OCI-LY1 (cell line): ENCODE measurements at regions not wholly inside any gene's neighbourhood (a gene's known extent, or its start where the extent isn't known, plus 50 kb on each side); places are given as distances from the start of the nearest gene placed in this dataset.

Experiments
- H2AFZ ChIP-seq: fragments of 200-600 bp; sonication (generic), shearing (Covaris generic); 2 replicates; pipeline ENCODE4 v1.6.0; 2014; ENCODE audit warnings: antibody characterized with exemption, mild to moderate bottlenecking, low read length
- H3F3A ChIP-seq: fragments of 200-600 bp; sonication (generic), shearing (Covaris generic); 2 replicates; pipeline ENCODE4 v1.6.0; 2014; ENCODE audit warnings: mild to moderate bottlenecking, antibody characterized with exemption, low read length, moderate library complexity; ENCODE audit not compliant: insufficient read depth
- H3K27ac ChIP-seq: fragments of 200-600 bp; sonication (generic); 2 replicates; pipeline ENCODE4 v1.5.1; 2014; ENCODE audit warnings: low read length, mixed run types, mild to moderate bottlenecking, low read depth; ENCODE audit not compliant: poor library complexity, severe bottlenecking
- H3K27me3 ChIP-seq: fragments of 200-600 bp; sonication (generic); 2 replicates; pipeline ENCODE4 v1.6.0; 2014; ENCODE audit warnings: antibody characterized with exemption, mild to moderate bottlenecking, low read length, moderate library complexity; ENCODE audit not compliant: insufficient read depth
- H3K36me3 ChIP-seq: fragments of 200-600 bp; sonication (generic); 2 replicates; pipeline ENCODE4 v1.6.1; 2014; ENCODE audit warnings: mild to moderate bottlenecking, antibody characterized with exemption, low read length, moderate library complexity, mixed read lengths; ENCODE audit not compliant: insufficient read depth
- H3K4me1 ChIP-seq: fragments of 200-600 bp; sonication (generic); 2 replicates; pipeline ENCODE4 v1.5.1; 2014; ENCODE audit warnings: mild to moderate bottlenecking, low read length, moderate library complexity; ENCODE audit not compliant: insufficient read depth, severe bottlenecking
- H3K4me2 ChIP-seq: fragments of 200-600 bp; sonication (generic), shearing (Covaris generic); 2 replicates; pipeline ENCODE4 v1.6.1; 2014; ENCODE audit warnings: low read length
- H3K4me3 ChIP-seq: fragments of 200-600 bp; sonication (generic); 2 replicates; pipeline ENCODE4 v1.5.1; 2014; ENCODE audit warnings: low read length, low read depth, mild to moderate bottlenecking, mixed read lengths; ENCODE audit not compliant: poor library complexity, severe bottlenecking
- H3K79me2 ChIP-seq: fragments of 200-600 bp; shearing (Covaris generic); 2 replicates; pipeline ENCODE4 v1.6.1; 2016; ENCODE audit warnings: mixed run types, low read length, mixed read lengths; ENCODE audit not compliant: insufficient read depth
- H3K9ac ChIP-seq: fragments of 200-600 bp; sonication (generic), shearing (Covaris generic); 2 replicates; pipeline ENCODE4 v1.6.1; 2014; ENCODE audit warnings: mild to moderate bottlenecking, low read length, mixed read lengths
- H3K9me2 ChIP-seq: fragments of 200-600 bp; sonication (generic), shearing (Covaris generic); 2 replicates; pipeline ENCODE4 v1.6.1; 2014; ENCODE audit warnings: low read depth, mild to moderate bottlenecking, low read length, mixed read lengths
- H3K9me3 ChIP-seq: fragments of 200-600 bp; shearing (Covaris generic); 2 replicates; pipeline ENCODE4 v1.6.1; 2014; ENCODE audit warnings: low read length, mixed read lengths
- H4K20me1 ChIP-seq: fragments of 200-600 bp; sonication (generic), shearing (Covaris generic); 2 replicates; pipeline ENCODE4 v1.6.0; 2016; ENCODE audit warnings: mild to moderate bottlenecking, low read length; ENCODE audit not compliant: insufficient read depth
- EZH2 ChIP-seq: fragments of 200-600 bp; sonication (generic), shearing (Covaris generic); IDR thresholded peaks from 2 replicates; pipeline ENCODE4 v1.8.0; 2017; ENCODE audit warnings: borderline replicate concordance, mixed run types, mild to moderate bottlenecking, antibody characterized with exemption, low read length, moderate library complexity, mixed read lengths
- TF ChIP-seq, protein P1 (sequence below): fragments of 200-600 bp; sonication (generic), shearing (Covaris generic); IDR thresholded peaks from 2 replicates; pipeline ENCODE4 v1.5.1; 2017; ENCODE audit warnings: mild to moderate bottlenecking, antibody characterized with exemption, low read length, moderate library complexity, mixed read lengths

DNA sequence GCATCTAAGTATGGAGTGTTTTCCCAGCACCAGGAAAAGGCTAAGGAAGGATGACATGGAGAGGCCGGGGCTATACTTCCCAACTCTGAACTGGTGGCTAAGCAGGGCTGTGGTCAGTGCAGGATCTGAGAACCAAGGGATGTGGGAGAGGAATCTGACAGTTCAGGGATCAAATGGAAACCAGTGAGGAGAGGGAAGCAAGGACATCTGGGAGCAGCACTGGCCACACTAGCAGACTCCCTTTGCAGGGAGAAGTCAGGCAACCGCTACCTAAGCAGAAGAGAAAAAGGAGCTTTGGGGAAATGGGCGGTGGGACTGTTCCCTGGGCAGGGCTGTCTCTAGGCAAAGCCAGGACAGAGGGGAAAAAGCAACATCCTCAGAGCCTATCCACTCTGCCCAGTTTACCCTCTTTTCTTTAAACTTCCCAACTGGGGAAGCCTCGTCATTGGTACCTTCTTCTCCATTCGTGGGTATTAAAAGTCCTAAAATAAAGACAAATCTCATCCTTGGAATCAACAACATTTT lies 105.8 kb upstream of the MEIS1 start:
- Histone ChIP-seq H3K9ac (no peak overlapping the region), H3K9me3 (no peaks in the 10 kb centered on the region), H3K9me2 (no peaks in the 10 kb centered on the region), H3K79me2 (no peaks in the 10 kb centered on the region), H3F3A (no peaks in the 10 kb centered on the region), H3K27ac (no peak overlapping the region), H3K27me3 (no peaks in the 10 kb centered on the region), H4K20me1 (no peaks in the 10 kb centered on the region), H3K4me1 (no peaks in the 10 kb centered on the region), H3K4me3 (no peak overlapping the region), H3K4me2 (no peak overlapping the region), H2AFZ (no peak overlapping the region), H3K36me3 (no peaks in the 10 kb centered on the region)
- TF ChIP-seq EZH2, result no peak
- TF ChIP-seq, protein P1, sequence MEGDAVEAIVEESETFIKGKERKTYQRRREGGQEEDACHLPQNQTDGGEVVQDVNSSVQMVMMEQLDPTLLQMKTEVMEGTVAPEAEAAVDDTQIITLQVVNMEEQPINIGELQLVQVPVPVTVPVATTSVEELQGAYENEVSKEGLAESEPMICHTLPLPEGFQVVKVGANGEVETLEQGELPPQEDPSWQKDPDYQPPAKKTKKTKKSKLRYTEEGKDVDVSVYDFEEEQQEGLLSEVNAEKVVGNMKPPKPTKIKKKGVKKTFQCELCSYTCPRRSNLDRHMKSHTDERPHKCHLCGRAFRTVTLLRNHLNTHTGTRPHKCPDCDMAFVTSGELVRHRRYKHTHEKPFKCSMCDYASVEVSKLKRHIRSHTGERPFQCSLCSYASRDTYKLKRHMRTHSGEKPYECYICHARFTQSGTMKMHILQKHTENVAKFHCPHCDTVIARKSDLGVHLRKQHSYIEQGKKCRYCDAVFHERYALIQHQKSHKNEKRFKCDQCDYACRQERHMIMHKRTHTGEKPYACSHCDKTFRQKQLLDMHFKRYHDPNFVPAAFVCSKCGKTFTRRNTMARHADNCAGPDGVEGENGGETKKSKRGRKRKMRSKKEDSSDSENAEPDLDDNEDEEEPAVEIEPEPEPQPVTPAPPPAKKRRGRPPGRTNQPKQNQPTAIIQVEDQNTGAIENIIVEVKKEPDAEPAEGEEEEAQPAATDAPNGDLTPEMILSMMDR, result no peak

DNA sequence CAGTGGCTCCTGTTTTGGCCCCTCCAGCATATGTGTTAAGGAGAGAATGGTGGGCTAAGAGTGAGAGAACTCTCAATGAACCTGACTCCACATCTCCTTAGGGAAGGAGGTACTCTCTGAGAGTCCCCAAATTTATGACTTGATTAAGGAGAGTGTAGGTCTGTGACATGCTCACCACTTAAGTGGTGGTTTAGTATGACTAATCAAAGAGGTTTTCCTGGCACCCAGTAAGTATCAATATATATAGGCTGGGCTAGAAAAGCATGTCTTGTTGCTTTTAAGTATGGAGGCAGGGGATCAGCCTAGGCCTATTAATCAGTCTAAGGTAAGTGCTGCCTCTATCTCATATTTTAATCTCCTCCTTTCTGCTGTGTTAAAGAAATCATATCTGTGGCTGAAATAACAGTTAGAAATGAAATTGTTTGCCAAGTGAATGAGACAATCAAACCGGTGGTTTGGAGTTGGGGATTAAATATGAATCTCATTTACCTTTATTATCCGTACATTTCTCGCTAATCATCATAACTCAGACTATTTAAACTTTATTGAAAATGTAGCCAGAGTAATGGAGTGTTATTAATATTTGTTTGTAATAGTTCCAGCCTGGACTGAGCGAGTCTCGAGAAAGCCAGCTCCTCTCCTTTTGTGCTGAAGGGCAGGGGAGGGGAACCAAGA lies 107.7 kb upstream of the MEIS1 start:
- H3K9me3 ChIP-seq, result no peaks in the 10 kb centered on the region
- H3K9ac ChIP-seq, result no peak overlapping the region
- H2AFZ ChIP-seq, result no peak overlapping the region
- no peaks in the 10 kb centered on the region for H3K79me2 ChIP-seq
- H3K4me2 ChIP-seq, result no peak overlapping the region
- H3K4me1 ChIP-seq, result no peaks in the 10 kb centered on the region
- H3F3A ChIP-seq, result no peaks in the 10 kb centered on the region
- no peak for TF ChIP-seq EZH2
- TF ChIP-seq, protein P1, result no peak
- no peaks in the 10 kb centered on the region for H3K27me3 ChIP-seq
- H3K4me3 ChIP-seq, result no peak overlapping the region
- no peak overlapping the region for H3K27ac ChIP-seq
- H3K36me3 ChIP-seq, result no peaks in the 10 kb centered on the region
- H3K9me2 ChIP-seq, result no peaks in the 10 kb centered on the region
- no peaks in the 10 kb centered on the region for H4K20me1 ChIP-seq

DNA sequence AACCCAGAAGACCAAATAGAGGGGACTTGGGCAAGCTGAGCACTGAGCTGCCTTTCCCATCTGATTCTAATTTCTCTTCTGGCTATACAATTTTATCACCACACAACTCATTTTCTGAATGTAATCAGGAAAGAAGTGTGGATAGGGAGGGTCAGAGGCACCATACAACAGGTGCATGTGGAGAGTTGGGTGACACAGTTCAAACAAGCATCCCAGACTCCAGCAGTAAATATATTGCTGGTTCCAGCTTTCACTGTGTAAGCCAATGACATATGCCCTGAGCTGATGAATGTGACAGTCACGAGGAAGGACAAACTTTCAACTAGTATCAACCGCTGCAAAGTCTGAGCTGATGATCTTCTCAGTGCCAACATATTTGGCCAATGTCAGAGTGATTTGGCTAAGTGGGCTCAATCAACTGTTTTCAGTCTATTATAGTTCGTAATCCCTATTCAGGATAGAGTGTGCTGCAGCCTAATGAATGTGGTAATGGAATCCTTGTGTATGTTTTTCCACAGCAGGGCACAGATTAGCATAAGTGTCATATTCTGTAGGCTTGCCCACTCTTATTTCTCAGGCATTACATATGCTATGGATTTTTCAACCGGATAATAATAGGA lies 109.9 kb upstream of the MEIS1 start:
- Histone ChIP-seq H3K27me3 (no peaks in the 10 kb centered on the region), H3K79me2 (no peaks in the 10 kb centered on the region), H3K4me1 (no peaks in the 10 kb centered on the region)

More for the DNA sequence above, 109.9 kb upstream of the MEIS1 start:
- no peak overlapping the region for H2AFZ ChIP-seq
- H3F3A ChIP-seq, result no peaks in the 10 kb centered on the region
- no peak for TF ChIP-seq EZH2
- TF ChIP-seq, protein P1, result no peak
- H3K4me2 ChIP-seq, result no peak overlapping the region
- no peak overlapping the region for H3K27ac ChIP-seq
- H3K4me3 ChIP-seq, result no peak overlapping the region
- H3K9me2 ChIP-seq, result no peaks in the 10 kb centered on the region
- no peaks in the 10 kb centered on the region for H4K20me1 ChIP-seq
- H3K9me3 ChIP-seq, result no peaks in the 10 kb centered on the region
- H3K36me3 ChIP-seq, result no peaks in the 10 kb centered on the region
- H3K9ac ChIP-seq, result no peak overlapping the region
